Left cardiac atrium (tissue), 4 donors: ENCODE measurements at regions not wholly inside any gene's neighbourhood (a gene's known extent, or its start where the extent isn't known, plus 50 kb on each side); places are given as distances from the start of the nearest gene placed in this dataset.

Experiments
- ATAC-seq, 2 donors: fragments of 200-7000 bp; cut with Tn5 transposase; one replicate each; pipeline ENCODE4 v1.9.1; 2020; ENCODE audit warnings: mild to moderate bottlenecking in 2 of 2, moderate library complexity in 2 of 2
- DNase-seq: peaks from one replicate; pipeline ENCODE4 v3.0.0-alpha.2; 2020
- intact Hi-C, 2 donors: fragments of 100-400 bp; cut with DNase I; formaldehyde crosslinking; loops; one replicate each; pipeline versions ENCODE4 v1.14.1 to v1.15.1; 2022 to 2023
- donor health status: DM: no; HTN: yes; CAD: no.
- donor health status: DM: no; HTN: yes; CAD: no; lungs with severe emphysema.
- donor health status: DM: yes; HTN: yes; CAD: no.
- donor health status: Dilated cardiomyopathy.

DNA sequence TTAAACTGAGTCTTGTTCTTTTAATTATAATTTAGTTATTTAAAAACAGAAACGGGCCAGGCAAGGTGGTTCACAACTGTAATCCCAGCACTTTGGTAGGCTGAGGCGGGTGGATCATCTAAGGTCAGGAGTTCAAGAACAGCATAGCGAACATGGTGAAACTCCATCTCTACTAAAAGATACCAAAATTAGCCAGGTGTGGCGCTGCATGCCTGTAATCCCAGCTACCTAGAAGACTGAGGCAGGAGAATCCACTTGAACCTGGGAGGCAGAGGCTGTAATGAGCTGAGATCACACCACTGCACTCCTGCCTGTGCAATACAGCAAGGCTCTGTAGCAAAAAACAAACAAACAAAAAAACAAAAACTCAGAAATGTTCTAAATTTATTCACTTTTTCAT lies 852.9 kb downstream of the TECRL start:
- intact Hi-C loops = no loop called here
- no peak for ATAC-seq
- no peak for DNase-seq

GRCh38 chr4:63553123-63553522 lies 856.1 kb downstream of the TECRL start:
- ATAC-seq (no peak), DNase-seq (no peak)
- intact Hi-C loops = no loop called here

GRCh38 chr4:63541828-63542227 lies 867.4 kb downstream of the TECRL start:
- DNase-seq (no peak), ATAC-seq (no peak)
- intact Hi-C loops = no loop called here

DNA sequence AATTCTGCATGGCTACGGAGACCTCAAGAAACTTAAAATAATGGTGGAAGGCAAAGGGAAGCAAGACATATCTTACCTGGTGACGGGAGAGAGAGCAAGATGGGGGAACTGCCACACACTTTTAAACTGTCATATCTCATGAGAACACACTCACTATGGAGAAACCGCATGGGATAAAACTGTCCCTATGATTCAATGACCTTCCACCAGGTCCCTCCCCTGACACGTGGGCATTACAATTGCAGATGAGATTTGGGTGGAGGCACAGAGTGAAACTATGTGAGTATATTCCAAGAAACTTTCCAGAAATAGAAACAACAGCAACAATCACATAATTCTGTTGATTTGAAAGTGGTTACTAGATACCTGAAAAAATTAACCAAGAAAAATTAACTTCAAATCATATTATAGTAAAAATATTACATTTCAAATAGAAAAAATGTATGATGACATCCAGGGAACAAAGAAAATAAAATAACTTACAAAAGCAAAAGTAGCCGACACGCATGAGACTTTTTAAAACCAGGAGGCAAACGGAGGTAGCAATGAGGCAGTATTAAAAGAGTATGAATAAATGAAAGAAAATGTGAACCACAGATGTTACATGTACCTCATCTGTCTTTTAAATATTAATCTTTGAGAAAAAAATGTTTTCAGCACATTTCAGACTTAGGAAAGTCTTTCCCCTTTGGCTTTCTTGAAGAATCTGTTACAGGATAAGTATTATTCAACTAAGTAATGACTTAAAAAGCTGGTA lies 879.5 kb downstream of the TECRL start:
- intact Hi-C loops = no loop called here
- DNase-seq (no peak), ATAC-seq (no peak)

DNA sequence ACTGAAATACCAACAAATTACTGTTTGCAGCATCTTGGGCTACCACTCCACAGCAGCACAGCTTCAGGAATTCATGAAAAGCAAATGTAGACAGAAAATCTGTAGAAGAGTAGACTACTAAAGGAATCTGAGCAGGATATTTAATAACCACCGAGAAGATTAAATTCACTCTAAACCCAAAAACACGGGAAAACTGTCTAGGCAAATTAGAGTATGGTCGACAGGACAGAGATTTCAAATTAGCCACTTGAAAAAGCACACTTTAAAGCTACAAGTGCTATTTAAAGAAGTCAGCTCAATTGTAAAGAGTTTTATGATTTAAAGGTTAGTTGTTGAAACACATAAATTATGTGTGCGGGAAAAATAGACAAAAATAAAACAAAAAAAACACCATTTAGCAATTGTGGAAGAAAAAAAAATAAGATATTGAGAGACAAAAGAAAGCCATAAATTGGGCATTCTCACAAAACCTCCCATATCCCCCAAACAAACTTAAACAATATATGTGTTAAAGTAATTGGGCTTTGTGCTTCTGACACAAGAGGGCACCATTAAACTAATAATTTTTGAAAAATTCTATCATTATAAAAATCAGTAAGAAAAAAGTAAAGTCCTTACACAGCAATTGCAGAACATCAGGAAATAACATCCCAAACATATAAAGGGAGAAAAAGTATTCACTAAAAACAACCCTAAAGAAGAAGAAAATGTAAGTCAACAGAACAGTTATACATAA lies 880.8 kb downstream of the TECRL start:
- DNase-seq (no peak), ATAC-seq (no peak)
- intact Hi-C loops = no loop called here

GRCh38 chr4:63526251-63526650 lies 883.0 kb downstream of the TECRL start:
- intact Hi-C loops = no loop called here
- ATAC-seq = no peak
- no peak for DNase-seq

DNA sequence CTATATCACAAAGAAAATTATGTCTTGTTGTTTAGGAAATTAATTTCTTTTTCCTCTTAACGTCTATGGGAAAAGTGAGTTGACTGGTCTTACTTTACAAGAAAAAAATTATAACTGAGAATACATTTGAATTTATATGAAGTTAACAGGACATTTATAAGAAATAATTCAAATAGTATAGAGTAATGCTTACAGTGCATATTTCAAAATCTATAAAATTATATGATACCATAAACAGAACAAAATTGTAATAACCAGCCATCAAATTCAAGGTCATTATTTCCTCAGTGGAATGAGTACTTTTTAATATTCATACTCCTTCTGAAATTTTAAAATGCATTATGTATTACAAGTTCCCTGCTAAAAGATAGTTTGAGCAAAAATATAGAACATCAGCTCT lies 884.5 kb downstream of the TECRL start:
- DNase-seq = no peak
- intact Hi-C loops = no loop called here
- no peak for ATAC-seq

DNA sequence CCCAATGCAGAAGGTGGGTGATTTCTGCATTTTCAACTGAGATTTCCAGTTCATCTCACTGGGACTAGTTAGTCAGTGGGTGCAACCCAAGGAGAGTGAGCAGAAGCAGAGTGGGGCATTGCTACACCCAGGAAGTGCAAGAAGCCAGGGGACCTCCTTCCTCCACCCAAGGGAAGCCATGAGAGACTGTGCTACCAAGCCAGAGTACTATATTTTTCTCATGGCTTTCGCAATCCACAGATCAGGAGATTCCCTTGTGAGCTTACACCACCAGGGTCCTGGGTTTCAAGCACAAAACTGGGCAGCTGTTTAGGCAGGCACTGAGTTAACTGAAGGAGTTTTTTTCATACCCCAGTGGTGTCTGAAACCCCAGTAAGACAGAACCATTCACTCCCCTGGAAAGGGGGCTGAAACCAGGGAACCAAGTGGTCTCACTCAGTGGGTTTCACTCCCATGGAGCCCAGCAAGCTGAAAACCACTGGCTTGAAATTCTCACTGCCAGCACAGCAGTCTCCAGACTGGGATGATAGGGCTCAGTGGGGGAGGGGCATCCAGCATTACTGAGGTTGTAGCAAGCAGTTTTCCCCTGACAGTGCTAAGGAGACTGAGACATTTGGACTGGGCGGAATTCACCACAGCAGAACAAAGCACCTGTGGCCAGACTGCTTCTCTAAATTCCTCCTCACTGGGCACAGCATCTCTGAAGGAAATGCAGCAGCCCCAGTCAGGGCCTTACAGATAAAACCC lies 903.4 kb downstream of the TECRL start:
- no peak for ATAC-seq
- DNase-seq = no peak
- intact Hi-C loops = no loop called here

- intact Hi-C loops = no loop called here
- ATAC-seq (no peak), DNase-seq (no peak)
Measured at GRCh38 chr4:63493265-63493664, 916.0 kb downstream of the TECRL start.

GRCh38 chr4:63492515-63492914 lies 916.7 kb downstream of the TECRL start:
- ATAC-seq (no peak), DNase-seq (no peak)
- intact Hi-C loops = no loop called here

- intact Hi-C loops = no loop called here
- no peak for DNase-seq
- ATAC-seq = no peak
Measured at GRCh38 chr4:63464393-63464792, 944.9 kb downstream of the TECRL start.

DNA sequence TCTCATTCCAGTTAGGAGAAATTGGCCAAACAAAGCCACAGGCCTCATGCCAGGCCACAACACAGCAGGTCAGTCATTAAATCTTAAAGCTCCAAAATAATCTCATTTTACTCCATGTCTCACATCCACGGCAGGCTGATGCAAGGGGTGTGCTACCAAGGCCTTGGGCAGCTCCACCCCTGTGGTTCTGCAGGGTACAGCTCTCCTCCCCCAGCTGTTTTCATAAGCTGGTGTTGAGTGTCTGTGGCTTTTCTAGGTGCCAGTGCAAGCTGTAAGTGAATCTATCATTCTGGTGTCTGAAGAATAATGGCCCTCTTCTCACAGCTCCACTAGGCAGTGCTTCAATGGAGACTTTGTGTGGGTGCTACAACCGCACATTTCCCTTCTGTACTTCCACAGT lies 949.2 kb downstream of the TECRL start:
- no peak for DNase-seq
- intact Hi-C loops = no loop called here
- ATAC-seq = no peak

GRCh38 chr4:63459329-63459728 lies 949.9 kb downstream of the TECRL start:
- no peak for DNase-seq
- intact Hi-C loops = no loop called here
- ATAC-seq = no peak

DNA sequence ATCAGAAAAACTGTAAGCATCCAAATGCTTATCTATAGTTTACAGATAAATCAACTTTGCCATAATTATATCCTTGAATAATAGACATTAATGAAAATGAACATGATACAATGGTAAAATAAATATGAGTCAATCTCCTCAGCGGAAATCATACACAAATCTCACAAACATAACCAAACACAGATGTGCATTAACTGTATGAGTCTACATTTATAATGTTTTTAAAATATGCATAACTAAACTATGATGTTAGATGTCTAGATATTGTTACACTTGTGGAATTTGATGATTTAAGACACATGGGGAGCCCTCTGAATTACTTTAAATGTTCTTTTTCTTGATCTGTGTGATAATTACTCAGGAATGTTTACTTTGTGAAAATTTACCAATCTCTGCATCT lies 951.2 kb downstream of the TECRL start:
- intact Hi-C loops = no loop called here
- DNase-seq (no peak), ATAC-seq (no peak)

DNA sequence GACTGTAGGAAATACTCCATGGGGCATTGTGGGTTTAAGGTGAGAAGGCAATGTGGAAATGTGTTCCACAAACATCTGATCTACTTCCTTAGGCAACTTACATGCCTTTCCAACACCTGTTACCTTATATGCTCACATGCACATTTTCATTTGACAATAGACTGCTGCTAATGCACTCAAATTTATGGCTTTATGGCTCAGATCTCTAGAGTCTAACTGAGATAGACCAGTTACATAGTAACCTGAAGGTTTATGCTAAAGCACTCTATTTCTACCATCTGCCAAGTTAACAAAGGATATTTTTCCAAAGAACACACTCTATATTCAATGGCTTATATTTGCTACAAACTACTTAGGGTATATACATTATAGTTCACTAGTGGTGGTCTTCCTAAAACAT lies 969.0 kb downstream of the TECRL start:
- DNase-seq = no peak
- intact Hi-C loops = no loop called here
- no peak for ATAC-seq

- intact Hi-C loops = no loop called here
- ATAC-seq (no peak), DNase-seq (no peak)
Measured at GRCh38 chr4:63430105-63430504, 979.1 kb downstream of the TECRL start.

DNA sequence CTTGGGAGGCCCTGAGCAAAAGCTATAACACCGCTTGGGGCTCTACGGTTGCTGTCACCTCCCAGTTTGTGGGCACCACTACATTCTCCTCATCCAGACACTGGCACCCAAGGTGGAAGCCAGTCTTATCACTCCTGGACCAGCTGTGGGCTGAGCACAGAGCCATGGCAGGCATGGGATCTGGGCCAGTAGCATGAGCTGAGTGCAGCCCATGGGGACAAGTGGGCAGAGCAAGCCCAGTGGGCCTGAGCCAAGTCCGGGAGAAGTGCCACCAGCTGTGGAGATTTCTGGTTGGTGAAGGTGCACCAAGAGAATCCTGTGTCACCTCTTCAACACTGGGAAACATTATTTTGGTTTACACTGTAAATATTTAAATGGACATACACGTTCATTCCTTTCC lies 1013.0 kb downstream of the TECRL start:
- ATAC-seq (no peak), DNase-seq (no peak)
- intact Hi-C loops = no loop called here

- DNase-seq = no peak
- intact Hi-C loops = no loop called here
- ATAC-seq = no peak
Measured at GRCh38 chr4:63393544-63393943, 1015.7 kb downstream of the TECRL start.

- ATAC-seq (no peak), DNase-seq (no peak)
- intact Hi-C loops = no loop called here
Measured at GRCh38 chr4:63379750-63380522, 1029.3 kb downstream of the TECRL start.

DNA sequence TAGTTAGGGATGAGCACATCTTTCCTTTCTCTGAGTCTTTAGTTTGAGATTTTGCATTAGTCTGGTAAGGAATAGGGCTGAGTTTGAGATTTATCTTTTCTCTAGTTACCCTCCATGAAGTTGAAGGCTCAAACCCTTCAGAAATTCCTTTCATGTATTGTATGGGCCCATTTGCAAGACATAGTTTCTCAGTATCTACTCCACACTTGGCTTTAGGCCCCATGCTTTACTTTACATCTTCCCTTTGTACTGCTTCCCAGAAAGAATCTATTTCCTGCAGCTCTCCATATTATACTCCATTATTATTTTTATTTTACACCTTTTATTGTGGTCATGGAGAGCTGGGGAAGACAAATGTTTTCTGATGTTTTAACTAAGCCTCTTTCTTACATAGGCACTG lies 1038.2 kb downstream of the TECRL start:
- no peak for ATAC-seq
- intact Hi-C loops = no loop called here

More for the DNA sequence above, 1038.2 kb downstream of the TECRL start:
- no peak for DNase-seq
